GM18507 (cell line): ENCODE measurements at regions not wholly inside any gene's neighbourhood (a gene's known extent, or its start where the extent isn't known, plus 50 kb on each side); places are given as distances from the start of the nearest gene placed in this dataset.
"Not testable (repeated sequence)": the region's sequence is repeated elsewhere in the genome, so short reads cannot be mapped to it uniquely, and the experiment has no call there.

Experiments
- DNase-seq: peaks from one replicate; pipeline ENCODE4 v3.0.0; 2011; ENCODE audit warnings: low read depth; ENCODE audit not compliant: insufficient read length; ENCODE audit errors: extremely low spot score
- FAIRE-seq: peaks from 2 replicates; lab custom pipeline; 2011; peaks lifted over from hg19 to GRCh38; lab: Jason Lieb, UNC

DNA sequence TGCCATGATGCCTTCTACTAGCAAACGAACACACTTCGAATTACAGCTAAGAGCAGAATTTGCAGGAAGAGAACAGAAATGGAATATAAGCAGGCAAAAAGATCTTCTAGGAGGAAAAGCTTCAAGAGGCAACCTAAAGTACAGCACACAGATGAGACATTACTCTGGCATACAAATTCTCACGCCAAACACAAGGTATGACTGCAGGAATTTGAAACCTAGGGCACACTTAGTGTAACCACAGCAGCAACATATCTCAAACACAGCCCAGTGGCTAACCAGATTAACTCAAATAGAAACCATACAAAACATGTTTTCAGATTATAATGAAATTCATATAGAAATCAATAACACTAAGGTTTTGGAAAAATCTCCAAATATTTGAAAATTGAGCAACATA lies 481.0 kb upstream of the RGMB start:
- FAIRE-seq (no peak), DNase-seq (no peak)

DNA sequence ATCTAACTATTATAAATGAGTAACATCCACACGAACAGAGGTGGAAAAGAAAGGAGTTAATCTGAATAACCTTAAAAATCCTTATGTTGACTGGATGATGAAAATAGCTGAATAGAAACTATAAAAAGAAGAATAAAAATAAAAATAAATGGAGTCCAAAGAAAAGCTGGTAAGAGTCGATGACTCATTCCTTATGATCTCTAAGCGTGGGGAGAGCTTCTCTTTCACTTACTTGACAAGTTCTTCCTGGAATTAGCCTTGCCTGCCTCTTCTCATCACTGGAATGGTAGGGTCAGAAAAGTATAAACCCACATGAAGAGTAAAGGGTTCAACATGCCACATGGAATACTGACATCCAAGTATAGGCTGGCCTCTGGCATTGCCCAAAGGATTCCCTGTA lies 477.0 kb upstream of the RGMB start:
- DNase-seq (no peak), FAIRE-seq (no peak)

DNA sequence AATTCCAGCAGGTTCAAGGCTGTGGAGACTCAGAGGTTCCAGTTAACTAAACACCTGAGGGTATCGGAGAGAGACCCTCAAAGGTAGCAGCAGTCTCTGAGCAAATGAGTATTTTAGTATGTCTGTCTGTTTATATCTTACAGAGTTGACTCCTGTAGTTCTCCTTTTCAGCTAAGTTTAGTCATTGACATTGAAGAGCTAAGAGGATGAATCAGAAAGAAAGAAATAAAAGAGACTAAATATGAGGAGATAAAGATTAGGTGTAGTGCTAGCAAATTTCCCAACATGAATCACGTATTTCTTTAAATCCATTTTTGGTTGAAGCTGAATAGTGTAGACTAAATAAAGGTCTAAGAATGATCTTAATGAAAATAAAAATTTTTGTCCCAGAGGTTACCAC lies 474.0 kb upstream of the RGMB start:
- FAIRE-seq = no peak

DNA sequence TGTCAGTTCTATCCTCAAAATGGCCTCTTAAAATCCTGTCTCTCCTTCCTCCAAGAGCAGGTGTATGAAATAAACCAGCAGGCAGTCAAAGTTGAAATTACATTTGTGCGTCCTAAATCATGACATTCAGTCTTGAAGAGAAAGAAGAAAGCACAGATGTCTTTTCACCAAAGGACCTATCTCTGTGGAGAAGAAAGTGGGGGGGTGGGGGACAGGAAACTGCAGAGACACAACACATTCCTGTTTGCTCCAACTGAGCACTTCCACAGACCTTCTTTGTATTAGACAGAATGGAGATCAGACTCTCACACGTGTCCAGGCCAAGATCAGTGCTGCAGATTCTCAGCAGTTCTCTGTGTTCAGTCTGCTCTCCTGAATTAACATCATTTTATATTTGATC lies 471.9 kb upstream of the RGMB start:
- FAIRE-seq (no peak), DNase-seq (no peak)

More for the DNA sequence above, 474.0 kb upstream of the RGMB start:
- no peak for DNase-seq

DNA sequence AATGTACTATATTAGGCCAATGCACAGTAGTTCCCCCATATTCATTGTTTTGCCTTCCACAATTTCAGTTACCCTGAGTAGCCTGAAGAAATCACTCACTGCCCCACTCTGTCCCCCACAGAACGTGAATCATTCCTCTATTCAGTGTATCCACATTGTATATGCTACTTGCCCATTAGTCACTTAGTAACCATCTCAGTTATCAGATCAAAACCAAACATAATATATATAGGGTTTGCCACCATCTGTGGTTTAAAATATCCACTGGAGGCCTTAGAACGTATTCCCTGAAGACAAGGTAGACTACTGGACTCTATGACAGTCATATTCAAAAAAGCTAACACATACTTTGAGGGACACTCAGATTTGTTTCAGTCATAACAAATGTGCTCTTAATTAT lies 465.7 kb upstream of the RGMB start:
- FAIRE-seq (no peak), DNase-seq (no peak)

DNA sequence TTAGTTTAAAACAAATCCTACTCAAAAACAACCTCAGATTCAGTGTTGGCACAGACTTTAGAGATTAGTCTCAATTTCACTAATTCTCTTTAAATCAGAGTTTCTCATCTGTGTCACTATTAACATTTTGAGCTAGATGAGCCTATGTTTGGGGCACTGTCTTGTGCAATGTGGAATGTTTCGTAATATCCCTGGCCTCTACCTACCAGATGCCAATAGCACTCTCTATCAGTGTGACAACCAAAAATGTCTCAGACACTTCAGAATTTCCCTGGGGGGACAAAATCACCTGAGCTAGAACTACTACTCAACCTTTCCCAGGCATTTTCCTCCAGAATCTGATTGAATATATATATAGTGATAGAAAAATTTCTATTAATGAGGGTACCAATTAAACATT lies 465.2 kb upstream of the RGMB start:
- DNase-seq = no peak
- no peak for FAIRE-seq

DNA sequence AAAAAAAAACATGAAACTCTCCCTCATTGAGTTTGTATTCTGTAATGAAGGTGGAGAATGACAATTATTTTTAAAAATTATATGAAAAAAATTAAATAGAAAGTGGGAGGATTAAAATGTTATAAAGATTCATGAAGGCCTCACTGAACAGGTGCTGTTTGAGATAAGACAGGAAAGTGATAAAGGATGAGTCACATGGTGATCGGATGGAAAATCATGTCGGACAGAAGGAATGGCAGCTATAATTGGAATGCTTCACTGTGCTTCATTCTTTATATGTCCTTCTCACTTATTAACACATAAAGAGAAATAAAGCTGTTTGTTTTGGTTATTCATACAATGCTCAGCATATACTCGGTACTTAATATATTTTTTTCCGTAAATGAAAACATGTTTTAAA lies 464.5 kb upstream of the RGMB start:
- DNase-seq = no peak
- FAIRE-seq = no peak

DNA sequence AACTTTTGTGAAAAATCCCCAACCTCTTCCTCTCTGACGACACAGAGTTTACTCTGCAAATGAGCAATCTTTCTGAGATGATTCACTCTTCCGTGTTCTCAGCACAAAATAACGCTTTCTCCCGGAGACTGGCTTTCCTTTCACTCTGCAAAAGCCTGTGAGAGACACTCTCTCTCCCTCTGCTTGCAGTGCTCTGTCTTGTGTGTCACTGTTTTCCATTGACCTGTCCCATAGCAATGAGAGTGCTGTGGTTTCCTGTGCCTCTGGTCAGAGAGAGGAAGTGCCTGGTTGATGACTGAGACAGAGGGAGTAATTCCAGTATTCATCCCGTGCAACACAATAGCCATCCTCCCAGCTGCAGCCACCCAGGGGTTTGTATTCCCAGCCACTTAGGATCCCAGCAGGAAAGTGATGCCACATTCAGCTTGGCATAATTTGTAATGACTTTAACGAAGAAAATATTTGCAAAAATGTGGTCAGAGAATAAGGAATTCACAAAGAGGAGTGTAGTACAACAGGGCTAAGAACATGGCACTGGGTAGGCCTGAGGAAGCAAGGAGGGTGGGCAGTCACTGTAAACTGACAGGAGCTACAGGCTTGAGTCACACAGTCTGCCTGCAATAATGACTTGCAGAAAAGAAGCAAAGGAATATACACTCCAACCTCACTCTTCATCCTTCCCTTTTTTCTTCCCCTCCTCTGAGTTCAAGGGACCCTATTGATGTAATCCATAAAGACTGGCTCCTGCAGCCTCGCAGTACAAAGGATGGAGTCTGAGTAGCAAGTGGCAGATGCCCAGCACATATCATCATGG lies 463.5 kb upstream of the RGMB start:
- DNase-seq = no peak
- peak; percentile 67 for FAIRE-seq

DNA sequence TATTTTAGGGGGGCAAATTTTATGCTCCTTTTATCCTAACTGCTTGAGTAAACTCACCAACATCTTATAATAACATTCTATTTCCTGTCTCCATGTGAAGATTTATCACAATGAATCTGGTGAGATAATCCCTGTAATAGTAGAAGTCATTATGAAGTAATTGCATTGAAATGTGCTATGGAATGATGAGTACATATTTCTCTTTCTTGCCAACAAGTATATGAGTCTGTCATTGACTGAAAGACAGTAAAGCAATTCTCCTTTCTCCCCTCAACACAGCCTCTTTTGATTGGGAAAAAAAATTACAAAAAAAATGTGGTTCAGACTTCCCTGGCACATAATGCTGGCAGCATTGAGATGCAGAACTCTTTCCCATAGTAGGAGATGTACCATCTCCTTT lies 459.2 kb upstream of the RGMB start:
- DNase-seq = no peak
- no peak for FAIRE-seq

DNA sequence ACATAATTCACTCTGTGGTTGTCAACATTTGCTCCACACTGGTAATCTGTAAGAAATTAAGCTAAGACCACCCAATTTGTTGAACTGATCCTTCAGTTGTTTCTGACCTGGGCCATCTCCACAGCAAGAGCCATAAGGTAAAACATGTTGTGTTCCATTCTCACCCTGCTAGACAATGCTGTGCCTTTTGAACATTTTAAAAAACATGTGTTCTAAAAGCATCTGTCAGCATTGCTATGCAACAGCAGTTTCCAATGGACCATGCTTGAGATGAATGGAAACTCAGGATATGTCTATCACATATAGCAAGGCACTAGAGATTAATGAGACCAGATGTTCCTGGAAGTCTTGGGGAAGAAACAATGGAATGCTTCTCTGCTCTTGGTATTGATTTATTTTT lies 455.1 kb upstream of the RGMB start:
- DNase-seq = no peak
- FAIRE-seq = no peak

DNA sequence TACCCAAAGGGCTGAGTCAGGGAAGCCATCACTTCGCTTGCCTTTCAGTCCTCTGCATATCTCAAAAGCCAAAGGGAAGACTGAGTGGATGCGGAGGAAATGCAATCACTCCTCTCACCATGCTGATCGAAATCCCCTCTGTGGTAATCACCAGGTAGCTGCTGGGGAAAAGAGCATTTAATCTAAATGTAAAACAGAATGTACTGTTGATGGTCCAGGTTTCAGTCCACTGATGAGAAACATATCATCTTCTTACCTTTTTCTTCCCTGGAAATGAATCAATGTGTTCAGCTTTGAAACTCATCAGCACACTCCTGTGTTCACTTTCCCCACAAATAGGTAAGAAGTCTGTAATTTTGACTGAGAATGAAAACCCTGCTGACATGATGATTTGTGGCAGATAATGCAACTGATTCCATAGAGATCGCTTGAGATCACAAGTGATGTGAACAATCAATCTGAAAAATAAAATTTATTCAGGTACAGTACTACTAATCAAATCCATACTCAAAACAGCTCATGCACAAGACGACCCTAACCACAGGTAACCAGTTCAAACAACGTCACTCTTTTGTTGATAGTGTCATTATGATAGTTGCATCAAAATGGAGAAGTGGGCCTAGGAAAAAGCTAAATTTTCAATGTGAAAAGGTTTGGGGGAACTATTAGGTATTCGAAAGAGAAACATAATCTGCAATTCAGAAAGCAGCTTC lies 454.0 kb upstream of the RGMB start:
- FAIRE-seq (no peak), DNase-seq (no peak)

DNA sequence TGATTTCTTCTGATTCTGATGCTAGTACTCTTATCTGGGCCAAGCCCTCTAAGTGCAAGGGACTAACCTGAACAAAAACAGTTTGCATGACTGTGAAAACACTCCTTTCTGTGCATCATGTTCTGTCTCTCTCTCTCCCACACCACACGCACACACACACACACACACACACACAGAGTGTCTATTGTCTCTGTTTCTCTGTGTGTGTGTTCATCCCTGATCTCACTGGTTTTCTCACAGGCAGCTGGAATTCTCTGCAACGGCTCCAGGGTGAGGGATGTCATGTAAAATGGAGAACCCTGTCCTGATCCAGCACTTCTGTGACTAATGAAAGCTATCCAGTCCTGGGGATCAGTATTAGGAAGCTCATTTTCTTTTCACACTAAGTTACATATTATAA lies 453.1 kb upstream of the RGMB start:
- FAIRE-seq (no peak), DNase-seq (no peak)

DNA sequence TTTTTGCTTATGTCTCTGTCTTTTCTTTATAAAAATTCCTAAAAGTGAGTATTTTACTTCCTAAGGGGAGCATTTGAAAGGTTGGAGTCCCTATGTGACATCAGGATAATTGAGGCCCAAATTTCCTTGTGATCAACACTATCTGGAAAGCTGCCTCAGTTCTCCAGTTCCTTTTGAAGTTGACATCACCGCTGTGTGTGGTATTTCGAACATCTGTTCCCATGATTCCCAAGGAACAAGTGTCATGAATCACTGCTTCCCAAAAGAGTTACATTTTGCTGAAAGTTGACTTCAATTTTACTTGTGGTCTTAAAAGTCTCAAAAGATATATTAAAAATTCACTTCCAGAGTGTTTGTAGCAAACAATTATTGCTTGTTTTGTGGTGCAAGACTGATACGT lies 452.1 kb upstream of the RGMB start:
- no peak for DNase-seq
- FAIRE-seq = no peak

DNA sequence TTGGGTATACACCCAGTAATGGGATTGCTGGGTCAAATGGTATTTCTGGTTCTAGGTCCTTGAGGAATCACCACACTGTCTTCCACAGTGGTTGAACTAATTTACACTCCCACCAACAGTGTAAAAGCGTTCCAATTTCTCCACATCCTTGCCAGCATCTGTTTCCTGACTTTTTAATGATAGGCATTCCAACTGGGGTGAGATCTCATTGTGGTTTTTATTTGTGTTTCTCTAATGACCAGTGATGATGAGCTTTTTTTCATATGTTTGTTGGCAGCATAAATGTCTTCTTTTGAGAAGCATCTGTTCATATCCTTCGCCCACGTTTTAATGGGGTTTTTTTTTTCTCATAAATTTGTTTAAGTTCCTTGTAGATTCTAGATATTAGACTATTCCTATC lies 448.3 kb upstream of the RGMB start:
- DNase-seq, FAIRE-seq: not testable (repeated sequence)

DNA sequence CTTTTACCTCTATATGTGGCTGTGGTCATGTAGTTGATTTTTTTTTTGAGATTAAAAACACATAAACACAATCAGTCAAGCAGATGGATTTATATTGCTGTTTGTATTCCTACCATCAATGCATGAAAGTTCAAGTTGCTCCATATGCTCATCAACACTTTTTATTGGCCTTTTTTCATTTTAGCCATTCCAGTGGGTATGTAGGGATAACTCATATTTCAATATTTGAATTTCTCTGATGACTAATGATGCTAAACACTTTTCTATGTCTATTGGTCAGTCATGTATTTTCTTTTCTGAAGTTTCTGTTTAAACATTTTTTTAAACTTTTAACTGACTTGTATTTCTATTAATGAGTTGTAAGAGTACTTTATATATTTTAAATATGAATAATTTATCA lies 445.4 kb upstream of the RGMB start:
- DNase-seq (no peak), FAIRE-seq (no peak)

DNA sequence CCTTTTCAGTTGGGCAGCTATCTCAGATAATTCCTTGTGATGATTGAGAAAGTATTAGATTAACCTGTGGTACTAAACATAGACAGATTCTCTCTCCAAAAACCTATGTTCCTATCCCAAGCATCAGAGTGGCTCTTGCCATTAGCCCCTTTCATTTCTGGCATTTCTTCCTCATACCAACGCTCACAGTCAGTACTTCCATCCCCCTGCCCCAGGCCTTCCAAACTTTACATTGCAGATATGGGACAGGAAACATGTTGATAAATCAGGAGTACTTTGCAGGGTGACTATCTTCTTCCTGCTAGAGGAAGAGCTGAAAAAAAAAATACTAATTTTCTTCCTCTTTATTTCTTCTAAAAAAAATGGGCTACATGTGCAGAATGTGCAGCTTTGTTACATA lies 442.6 kb upstream of the RGMB start:
- no peak for FAIRE-seq
- DNase-seq = no peak

DNA sequence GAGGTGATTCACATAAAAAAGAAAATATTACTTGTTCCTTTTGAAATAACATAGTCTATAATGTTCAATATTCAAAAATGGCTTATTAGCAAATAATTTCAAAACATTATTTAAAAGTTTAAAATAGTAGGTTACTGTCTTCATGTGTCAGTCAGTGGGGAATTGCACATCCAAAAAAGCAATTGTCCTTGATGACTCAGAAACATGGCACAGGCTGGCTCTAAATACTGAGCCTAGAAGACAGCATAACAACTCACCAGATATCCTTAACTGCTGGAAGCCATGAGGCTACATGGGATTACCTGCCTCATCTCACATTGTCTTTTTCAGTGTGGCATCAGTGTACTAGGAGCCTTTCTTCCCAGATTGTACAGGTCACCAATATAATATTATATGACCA lies 439.5 kb upstream of the RGMB start:
- FAIRE-seq (no peak), DNase-seq (no peak)

DNA sequence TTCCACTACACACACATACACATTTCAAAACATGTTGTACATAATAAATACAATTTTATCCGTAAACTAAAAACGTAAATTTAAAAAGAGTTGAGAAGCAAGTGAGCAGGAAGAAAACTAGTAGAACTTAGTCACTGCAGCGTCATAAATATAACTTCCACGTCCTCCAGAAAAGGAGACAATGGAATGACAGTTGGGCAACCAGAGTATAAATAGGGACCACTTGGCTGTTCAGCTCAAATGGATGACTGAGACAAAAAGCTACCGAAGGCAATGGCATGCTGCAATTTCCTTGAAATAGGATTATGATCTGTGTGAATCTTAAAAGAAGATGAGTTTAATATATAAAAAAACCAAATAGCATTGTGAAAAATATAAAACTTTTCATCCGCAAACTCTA lies 438.5 kb upstream of the RGMB start:
- FAIRE-seq (no peak), DNase-seq (no peak)

DNA sequence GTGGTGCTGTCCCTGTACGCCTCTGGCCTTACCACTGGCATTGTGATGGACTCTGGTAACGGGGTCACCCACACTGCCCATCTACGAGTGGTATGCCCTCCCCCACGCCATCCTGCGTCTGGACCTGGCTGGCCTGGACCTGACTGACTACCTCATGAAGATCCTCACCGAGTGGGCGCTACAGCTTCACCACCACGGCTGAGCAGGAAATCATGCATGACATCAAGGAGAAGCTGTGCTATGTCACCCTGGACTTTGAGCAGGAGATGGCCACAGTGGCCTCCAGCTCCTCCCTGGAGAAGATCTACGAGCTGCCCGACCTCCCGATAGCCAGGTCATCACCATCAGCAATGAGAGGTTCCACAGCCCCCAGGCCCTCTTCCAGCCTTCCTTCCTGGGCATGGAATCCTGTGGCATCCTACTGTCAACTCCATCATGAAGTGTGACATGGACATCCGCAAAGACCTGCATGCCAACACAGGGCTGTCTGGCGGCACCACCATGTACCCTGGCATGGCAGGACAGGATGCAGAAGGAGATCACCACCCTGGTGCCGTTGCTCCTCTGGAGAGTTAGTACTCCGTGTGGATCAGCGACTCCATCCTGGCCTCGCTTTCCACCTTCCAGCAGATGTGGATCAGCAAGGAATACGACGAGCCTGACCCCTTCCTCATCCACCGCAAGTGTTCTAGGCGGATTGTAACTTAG lies 434.2 kb upstream of the RGMB start:
- DNase-seq (no peak), FAIRE-seq (no peak)
